ENCODE measurements at regions not wholly inside any gene's neighbourhood (a gene's known extent, or its start where the extent isn't known, plus 50 kb on each side); places are given as distances from the start of the nearest gene placed in this dataset.
"Not testable (repeated sequence)": the region's sequence is repeated elsewhere in the genome, so short reads cannot be mapped to it uniquely, and the experiment has no call there.

DNA sequence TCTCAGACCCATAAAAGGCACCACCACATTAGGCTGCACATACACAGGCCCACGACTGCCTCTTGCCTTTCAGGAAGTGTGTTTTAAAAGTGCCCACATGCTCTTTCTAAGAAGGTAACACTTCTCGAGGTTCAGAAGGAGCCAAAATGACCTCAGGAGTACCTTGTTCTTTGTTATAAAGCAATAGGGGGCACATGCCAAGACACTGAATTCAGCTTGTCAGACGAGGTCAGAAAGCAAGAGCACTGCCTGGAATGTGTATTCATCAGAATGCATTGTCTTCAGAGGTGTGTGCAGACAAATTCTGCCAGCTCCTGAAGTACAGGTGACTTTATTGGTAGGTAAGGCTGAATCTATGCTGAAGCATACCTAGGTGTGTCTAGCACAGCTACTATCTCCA is 114.5 kb upstream of the IRX1 start:
- no peak for DNase-seq

GRCh38 chr5:3475674-3476073 is 120.0 kb upstream of the IRX1 start:
- no peak for DNase-seq

GRCh38 chr5:3466392-3466791 is 129.2 kb upstream of the IRX1 start:
- DNase-seq, result no peak

DNA sequence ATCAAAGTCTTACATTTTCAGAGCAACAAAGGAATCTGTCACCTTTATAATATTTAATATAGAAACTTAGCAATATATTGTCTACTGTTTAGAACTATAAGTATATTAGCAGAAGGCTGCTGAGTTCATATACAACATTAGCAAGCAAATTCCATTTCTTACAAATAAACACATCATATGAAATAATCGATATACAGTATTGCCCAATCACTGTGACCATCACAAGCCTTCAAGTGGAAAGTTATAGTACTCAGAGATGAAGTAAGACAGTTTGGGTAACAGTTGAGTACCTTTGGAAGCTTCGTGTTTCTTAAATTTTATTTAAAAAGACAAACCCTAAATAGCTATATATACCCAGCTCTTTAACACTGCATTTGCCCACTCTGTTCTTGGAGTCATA is 135.2 kb upstream of the IRX1 start:
- DNase-seq, result no peak

- DNase-seq, result no peak
These were observed 139.4 kb upstream of the IRX1 start for GRCh38 chr5:3456121-3456681.

- DNase-seq, result not testable (repeated sequence)
These were observed 141.6 kb upstream of the IRX1 start for GRCh38 chr5:3454028-3454427.

DNA sequence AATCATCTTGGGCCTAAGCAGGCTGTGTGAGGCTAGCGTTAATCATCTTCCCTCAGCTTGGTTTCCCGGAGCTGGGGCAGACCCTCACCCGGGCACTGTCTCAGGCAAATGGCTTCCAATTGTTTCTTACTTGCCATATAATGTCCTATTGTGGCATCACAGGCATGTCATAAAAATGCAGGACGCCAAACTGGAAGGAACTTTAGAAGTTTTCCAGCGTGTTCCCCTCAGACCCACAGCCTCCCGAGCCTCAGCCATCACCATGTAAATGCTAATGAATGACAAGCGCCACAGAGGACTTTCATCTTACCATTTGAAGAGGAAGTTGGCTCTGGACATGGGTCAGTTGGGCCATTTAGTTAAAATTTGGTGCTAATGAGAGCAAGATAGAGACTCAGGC is 143.0 kb upstream of the IRX1 start:
- no peak for DNase-seq

DNA sequence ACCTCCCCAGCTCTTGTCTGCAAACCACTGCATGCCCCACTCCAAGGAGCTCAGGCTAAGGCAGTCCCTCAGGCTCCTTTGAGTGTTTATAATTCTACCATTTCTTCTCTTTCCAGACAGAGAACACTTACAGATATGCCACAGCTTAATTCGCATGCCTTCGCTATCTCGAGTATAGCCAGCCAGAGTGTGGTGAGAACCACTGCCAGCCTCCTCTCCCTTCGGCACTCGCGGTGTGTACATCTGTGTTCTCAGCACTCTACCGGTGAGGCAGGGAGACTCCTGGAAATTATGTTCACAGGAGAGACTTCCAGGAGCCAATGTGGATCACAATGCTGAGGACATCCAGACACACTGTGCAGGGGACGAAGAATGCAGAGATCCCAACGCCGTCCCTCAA is 143.7 kb upstream of the IRX1 start:
- no peak for DNase-seq

GRCh38 chr5:3449481-3449880 is 146.2 kb upstream of the IRX1 start:
- no peak for DNase-seq

DNA sequence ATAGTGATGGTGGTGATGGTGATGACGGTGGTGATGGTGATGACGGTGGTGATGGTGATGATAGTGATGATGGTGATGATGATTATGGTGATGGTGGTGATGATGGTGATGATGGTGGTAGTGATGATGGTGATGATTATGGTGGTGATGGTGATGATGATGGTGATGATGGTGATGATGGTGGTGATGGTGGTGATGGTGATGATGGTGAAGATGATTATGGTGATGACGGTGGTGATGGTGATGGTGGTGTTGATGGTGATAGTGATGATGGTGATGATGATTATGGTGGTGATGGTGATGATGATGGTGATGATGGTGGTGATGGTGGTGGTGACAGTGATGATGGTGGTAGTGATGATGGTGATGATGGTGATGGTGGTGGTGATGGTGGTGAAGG is 149.2 kb upstream of the IRX1 start:
- no peak for DNase-seq

DNA sequence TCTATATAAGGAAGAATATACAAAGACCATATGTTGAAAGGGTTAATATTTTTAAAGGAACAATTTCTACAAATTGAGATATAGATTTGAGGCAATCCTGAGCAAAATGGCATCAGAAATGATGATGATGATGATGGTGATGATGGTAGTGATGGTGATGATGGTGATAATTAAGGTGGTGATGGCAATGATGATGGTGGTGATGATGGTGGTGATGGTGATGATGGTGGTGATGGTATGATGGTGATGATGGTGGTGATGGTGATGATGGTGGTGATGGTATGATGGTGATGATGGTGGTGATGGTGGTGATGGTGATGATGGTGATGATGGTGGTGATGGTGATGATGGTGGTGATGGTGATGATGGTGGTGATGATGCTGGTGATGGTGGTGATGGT is 150.1 kb upstream of the IRX1 start:
- DNase-seq, result not testable (repeated sequence)

DNA sequence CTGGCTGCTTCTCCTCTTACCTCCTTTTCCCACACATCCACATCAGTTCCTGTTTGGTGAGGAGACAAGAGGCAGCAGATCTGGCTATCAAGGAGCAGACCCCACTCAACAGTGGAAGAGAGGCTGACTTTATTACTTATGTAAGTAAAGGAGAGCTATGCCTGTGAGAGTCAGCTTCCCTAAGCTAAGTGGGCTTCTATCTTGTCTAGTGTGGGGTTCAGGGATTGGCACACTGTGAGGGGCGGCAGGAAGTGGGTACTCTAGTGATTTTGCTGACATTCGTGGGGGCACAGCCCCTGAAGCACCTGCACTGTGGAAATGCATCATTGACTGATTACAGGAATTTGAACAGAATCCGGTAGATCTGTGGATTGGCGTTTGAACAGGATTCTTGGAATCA is 163.5 kb upstream of the IRX1 start:
- DNase-seq, result no peak

DNA sequence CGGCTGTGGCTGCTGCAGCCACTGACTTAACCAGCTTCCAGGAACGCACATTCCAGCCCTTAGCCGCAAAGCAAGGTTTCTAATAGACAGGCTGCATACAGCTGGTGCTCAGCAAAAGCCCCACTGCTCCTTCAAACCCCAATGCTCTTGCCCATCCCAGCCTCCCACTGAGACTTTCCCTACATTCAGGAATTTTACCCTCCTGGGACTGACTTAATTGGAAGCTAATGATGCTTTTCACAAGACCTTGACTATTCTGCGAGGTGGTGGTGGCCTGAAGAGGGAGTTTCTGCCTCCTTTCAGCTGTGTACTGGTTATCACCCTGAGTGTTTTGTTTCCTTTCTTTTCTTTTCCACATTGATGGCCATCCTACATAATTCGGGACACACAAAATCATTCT is 164.9 kb upstream of the IRX1 start:
- no peak for DNase-seq

DNA sequence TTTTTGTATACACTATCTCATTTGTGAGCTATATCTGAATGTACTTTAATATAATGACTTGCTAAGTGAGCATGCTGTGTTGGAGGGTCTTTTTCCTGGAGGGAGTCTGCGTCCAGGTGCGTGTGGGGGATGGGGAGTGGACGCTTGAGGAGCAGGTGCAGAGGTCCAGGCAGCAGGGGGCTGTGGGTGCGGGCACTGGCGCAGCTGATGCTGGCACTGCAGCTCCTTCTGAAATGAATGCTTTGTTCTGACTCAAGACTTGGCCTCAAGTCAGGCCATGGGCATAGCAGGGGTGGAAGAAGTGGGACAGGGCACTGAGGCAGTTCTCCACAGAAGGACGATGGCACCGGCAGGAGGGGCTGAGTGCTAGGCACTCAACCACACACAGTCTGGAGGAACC is 165.7 kb upstream of the IRX1 start:
- DNase-seq, result no peak

DNA sequence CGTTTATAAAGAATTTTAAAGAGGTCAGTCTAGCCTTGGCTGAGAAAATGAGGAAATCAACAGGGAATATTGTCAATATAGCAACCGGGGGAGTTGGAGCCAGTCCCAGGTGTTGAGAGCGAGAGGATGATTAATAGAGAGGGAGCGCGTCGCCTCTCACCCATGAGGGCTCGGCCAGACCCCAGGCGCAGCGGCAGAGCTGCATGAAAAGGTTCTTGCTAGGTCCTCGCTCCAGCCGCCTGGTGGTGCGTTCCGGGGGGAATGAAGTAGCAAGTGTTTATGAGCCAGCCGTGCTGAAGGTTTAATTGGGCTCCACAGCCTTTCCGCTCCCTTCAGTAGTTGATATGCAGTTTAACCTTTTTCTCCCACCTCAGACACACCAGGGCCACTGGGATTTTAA is 167.3 kb upstream of the IRX1 start:
- DNase-seq, result no peak

- DNase-seq, result no peak
These were observed 170.7 kb upstream of the IRX1 start for GRCh38 chr5:3424946-3425345.

GRCh38 chr5:3417376-3417943 is 178.2 kb upstream of the IRX1 start:
- DNase-seq, result no peak

DNA sequence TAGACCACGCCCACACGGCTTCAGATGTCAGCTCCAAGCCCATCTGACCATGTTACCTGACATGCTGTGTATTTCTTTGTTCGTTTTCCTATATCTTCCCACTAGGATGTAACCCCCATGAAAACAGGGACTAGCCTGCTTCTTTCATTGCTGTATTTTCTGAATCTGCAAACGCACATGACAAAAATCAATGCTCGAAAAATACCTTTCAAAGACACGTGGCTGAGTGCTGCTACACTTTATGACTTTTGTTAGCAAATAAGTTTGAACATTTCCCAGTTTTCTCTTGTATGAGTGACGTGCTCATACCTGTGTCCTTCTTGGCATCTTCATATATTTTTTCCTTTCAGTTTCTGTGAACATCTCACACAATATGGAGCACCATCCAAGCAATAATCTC is 181.3 kb upstream of the IRX1 start:
- DNase-seq, result no peak

DNA sequence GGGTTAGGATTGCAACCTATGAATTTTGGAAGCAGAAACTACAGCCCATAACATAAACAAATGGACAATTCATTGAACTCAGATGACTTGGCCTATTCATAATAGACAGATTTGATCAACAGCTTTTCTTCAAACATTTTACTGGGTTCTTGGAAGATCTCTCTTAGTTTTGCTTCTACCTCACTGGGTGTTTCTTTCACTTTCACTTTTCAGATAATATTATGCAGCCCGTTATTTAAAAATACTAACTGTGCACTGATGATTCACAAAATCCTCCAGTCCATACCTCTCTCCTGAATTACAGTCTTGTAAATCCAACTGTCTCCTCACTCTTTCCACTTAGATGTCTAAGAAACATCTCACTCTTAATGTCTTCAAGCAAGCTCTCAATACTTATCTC is 183.5 kb upstream of the IRX1 start:
- no peak for DNase-seq

DNA sequence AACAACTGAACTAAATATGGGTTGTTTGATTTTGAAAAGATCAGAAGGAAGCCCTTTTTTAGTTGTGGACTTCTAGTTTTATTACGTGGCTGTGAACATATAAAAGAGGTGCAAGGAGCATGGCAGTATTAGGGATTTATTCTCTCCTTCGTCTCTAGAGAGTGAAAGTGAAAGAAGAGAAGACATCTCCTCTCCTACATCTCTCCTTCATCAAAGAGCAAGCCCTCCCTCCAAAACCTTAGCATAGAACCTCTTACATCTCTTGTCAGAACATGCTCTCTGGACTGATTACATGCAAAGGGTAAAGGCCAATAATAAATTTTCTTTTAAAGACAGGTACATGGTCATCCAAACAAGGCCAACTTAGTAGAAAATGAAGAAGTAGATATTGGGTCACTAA is 184.3 kb upstream of the IRX1 start:
- no peak for DNase-seq

GRCh38 chr5:3401635-3402034 is 194.0 kb upstream of the IRX1 start:
- no peak for DNase-seq

GRCh38 chr5:3400659-3401058 is 195.0 kb upstream of the IRX1 start:
- no peak for DNase-seq

GRCh38 chr5:3394891-3395599 is 200.6 kb upstream of the IRX1 start:
- DNase-seq, result no peak

GRCh38 chr5:3393920-3394597 is 201.6 kb upstream of the IRX1 start:
- no peak for DNase-seq

All from activated CD4-positive, alpha-beta T cell treated with anti-CD3 and anti-CD28 coated beads for 4 hours (primary cell).